ENCODE measurements at regions not wholly inside any gene's neighbourhood (a gene's known extent, or its start where the extent isn't known, plus 50 kb on each side); places are given as distances from the start of the nearest gene placed in this dataset.

DNA sequence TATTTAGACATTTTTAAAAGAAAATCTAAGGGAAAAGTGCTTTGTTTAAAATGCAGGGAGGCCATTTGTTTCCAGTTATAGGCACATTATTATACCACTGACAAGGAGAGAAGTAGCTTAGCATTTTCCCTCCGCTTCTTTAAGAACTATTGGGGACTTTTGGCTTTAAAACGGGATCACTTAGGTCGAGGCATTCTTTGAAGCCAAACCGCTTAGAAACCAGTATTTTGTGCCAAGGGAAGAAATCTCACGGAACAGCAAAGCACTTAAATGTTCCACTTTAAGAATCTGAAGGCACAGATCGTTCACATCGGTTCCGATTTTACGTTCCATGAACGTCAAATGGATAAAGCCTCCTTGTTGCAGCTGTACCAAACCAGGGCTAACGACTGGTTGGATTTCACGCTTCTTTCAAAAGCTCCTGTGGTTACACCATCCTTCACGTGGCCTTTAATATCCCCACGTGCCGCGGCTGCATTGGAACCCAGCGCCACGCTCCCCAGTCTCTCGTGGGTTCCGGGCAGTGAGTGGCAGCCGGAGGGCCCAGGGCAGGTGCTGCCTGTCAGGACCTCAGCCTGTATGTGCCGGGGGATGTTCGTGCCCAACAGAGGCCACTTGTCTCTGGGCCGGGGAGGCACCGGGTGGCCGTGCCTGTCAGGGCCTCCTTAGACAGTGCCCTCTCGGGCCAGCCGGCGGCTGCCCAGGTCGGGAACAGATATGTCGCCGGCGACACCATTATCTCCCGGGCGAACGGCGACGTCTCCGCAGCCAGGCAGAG lies 195.4 kb downstream of the KIF26A start:
- no peak for TF ChIP-seq KAT7 (CRISPR knock-in tag; IDR thresholded peaks at IDR 0.05; ENCODE audit: borderline replicate concordance)
- no peak for TF ChIP-seq TEAD4 (CRISPR knock-in tag; IDR thresholded peaks at IDR 0.05)
- TF ChIP-seq, protein P1, sequence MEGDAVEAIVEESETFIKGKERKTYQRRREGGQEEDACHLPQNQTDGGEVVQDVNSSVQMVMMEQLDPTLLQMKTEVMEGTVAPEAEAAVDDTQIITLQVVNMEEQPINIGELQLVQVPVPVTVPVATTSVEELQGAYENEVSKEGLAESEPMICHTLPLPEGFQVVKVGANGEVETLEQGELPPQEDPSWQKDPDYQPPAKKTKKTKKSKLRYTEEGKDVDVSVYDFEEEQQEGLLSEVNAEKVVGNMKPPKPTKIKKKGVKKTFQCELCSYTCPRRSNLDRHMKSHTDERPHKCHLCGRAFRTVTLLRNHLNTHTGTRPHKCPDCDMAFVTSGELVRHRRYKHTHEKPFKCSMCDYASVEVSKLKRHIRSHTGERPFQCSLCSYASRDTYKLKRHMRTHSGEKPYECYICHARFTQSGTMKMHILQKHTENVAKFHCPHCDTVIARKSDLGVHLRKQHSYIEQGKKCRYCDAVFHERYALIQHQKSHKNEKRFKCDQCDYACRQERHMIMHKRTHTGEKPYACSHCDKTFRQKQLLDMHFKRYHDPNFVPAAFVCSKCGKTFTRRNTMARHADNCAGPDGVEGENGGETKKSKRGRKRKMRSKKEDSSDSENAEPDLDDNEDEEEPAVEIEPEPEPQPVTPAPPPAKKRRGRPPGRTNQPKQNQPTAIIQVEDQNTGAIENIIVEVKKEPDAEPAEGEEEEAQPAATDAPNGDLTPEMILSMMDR (IDR thresholded peaks at IDR 0.05): no peak
- TF ChIP-seq NFE2L1 (CRISPR knock-in tag; IDR thresholded peaks at IDR 0.05): no peak
- no peak for TF ChIP-seq RELA (CRISPR knock-in tag; IDR thresholded peaks at IDR 0.05; ENCODE audit: borderline replicate concordance)
- no peak for TF ChIP-seq FOXP4 (CRISPR knock-in tag; IDR thresholded peaks at IDR 0.05)
- TF ChIP-seq, protein P2, sequence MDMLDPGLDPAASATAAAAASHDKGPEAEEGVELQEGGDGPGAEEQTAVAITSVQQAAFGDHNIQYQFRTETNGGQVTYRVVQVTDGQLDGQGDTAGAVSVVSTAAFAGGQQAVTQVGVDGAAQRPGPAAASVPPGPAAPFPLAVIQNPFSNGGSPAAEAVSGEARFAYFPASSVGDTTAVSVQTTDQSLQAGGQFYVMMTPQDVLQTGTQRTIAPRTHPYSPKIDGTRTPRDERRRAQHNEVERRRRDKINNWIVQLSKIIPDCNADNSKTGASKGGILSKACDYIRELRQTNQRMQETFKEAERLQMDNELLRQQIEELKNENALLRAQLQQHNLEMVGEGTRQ (CRISPR knock-in tag; IDR thresholded peaks at IDR 0.05): no peak
- TF ChIP-seq NR3C1 (CRISPR knock-in tag; conservative IDR thresholded peaks at IDR 0.05; ENCODE audit: low read depth): no peak
- TF ChIP-seq IRF1 (CRISPR knock-in tag; IDR thresholded peaks at IDR 0.05): no peak
- TF ChIP-seq, protein P3, sequence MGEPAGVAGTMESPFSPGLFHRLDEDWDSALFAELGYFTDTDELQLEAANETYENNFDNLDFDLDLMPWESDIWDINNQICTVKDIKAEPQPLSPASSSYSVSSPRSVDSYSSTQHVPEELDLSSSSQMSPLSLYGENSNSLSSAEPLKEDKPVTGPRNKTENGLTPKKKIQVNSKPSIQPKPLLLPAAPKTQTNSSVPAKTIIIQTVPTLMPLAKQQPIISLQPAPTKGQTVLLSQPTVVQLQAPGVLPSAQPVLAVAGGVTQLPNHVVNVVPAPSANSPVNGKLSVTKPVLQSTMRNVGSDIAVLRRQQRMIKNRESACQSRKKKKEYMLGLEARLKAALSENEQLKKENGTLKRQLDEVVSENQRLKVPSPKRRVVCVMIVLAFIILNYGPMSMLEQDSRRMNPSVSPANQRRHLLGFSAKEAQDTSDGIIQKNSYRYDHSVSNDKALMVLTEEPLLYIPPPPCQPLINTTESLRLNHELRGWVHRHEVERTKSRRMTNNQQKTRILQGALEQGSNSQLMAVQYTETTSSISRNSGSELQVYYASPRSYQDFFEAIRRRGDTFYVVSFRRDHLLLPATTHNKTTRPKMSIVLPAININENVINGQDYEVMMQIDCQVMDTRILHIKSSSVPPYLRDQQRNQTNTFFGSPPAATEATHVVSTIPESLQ (CRISPR knock-in tag; IDR thresholded peaks at IDR 0.05): no peak
- TF ChIP-seq ESRRA (CRISPR knock-in tag; IDR thresholded peaks at IDR 0.05; ENCODE audit: borderline replicate concordance): no peak

Data from WTC11 (cell line).